GM12864 (cell line): ENCODE measurements at regions not wholly inside any gene's neighbourhood (a gene's known extent, or its start where the extent isn't known, plus 50 kb on each side); places are given as distances from the start of the nearest gene placed in this dataset.

Experiments
- DNase-seq: peaks from one replicate; pipeline ENCODE4 v3.0.0-alpha.2; 2011; ENCODE audit warnings: low read depth
- H3K4me3 ChIP-seq: 2 replicates; pipeline ENCODE4 v1.5.1; 2011; ENCODE audit warnings: mild to moderate bottlenecking, low read depth, low read length, control low read depth
- TF ChIP-seq, protein P1 (sequence below): IDR thresholded peaks from 2 replicates; pipeline ENCODE4 v1.5.1; 2011; ENCODE audit warnings: low read depth, mild to moderate bottlenecking, moderate library complexity, low read length, control low read depth, inconsistent platforms; ENCODE audit errors: missing control alignments

DNA sequence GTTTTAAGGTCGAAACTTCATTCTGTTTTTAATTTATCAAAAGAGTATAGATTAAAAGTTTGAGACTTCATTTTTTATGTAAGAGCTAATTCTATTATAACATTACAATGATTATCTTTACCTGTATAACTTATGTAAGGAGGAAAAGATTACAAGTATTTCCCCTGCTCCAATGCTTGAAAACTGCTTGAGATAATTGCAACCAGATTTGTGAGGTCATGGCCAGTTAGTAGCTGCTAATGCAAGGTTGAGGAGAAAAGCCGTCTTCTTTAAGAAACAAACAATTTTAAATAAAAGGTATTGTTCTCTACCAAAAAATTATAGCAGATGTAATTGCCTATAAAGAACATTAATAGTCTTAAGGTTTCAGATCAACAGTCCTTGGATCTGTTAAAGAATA lies 208.3 kb upstream of the UBE2E2 start:
- no peak for DNase-seq
- H3K4me3 ChIP-seq: no peak overlapping the region
- TF ChIP-seq, protein P1, sequence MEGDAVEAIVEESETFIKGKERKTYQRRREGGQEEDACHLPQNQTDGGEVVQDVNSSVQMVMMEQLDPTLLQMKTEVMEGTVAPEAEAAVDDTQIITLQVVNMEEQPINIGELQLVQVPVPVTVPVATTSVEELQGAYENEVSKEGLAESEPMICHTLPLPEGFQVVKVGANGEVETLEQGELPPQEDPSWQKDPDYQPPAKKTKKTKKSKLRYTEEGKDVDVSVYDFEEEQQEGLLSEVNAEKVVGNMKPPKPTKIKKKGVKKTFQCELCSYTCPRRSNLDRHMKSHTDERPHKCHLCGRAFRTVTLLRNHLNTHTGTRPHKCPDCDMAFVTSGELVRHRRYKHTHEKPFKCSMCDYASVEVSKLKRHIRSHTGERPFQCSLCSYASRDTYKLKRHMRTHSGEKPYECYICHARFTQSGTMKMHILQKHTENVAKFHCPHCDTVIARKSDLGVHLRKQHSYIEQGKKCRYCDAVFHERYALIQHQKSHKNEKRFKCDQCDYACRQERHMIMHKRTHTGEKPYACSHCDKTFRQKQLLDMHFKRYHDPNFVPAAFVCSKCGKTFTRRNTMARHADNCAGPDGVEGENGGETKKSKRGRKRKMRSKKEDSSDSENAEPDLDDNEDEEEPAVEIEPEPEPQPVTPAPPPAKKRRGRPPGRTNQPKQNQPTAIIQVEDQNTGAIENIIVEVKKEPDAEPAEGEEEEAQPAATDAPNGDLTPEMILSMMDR: no peak

DNA sequence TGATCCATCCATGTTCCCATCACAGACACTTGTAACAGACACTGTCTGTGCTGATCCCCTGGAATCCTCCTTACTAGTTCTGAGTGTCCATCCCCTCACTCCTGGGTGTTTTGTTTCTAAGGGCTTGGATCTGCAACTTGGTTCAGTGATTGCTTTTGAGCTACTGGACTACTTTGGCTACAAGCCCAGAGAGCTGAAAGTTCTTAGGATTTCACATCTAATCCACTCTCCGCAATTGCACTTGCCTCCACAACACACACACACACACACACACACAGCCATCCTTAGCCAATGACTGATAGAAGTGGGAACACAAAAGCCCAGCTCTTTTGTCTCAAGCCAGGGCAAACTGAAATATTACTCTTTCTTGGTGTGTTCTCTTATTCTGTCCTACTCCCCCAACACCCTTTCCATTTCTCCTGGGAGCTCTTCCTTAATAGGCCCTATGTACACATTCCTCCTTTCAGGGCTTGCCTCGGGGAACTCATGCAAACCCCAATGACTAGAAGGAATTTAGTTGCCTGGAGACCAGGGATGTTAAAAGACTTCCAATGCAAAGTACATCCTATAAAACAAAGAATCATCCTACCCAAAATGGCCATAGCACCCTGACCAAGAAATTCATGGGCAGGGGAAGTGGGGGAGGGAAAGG lies 206.1 kb upstream of the UBE2E2 start:
- no peak for DNase-seq
- no peak overlapping the region for H3K4me3 ChIP-seq
- TF ChIP-seq, protein P1: no peak

DNA sequence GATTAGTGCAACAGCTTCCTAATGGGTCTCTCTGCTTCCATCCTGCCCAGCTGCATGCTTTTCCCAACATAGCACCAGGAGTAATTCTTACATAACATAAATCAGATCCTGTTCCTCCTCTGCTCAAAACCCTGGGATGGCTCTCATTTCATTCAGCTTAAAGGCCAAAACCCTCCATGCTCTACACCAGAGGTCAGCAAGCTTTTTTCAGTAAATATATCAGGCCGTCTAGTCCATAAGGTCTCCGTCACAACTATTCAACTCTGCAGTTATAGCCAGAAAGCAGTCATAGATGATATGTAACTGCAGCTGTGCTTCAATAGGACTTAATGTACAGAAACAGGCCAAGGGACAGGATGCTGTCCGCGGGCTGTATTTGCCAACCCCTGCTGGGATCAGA lies 202.8 kb upstream of the UBE2E2 start:
- TF ChIP-seq, protein P1: no peak
- H3K4me3 ChIP-seq: no peak overlapping the region
- DNase-seq: no peak

DNA sequence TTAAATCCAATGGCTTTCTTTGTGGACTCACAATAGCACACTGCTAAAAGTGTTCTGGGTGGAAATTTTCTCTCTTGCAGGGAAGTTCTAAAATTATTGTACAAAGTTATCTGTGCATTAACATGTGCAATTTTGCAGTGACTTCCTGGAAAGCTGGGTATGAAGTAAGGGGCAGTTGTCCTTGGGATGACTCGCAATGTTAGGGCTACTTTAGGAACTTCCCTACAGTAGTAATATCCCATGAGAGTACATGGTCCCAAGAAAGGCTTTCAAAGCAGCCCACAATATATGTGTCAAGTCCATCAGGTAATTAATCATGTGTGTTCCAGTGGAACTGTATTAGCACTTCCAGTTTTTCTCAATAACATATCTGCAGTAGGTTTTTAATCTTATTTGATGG lies 201.0 kb upstream of the UBE2E2 start:
- no peak for DNase-seq
- no peak overlapping the region for H3K4me3 ChIP-seq
- TF ChIP-seq, protein P1: no peak

DNA sequence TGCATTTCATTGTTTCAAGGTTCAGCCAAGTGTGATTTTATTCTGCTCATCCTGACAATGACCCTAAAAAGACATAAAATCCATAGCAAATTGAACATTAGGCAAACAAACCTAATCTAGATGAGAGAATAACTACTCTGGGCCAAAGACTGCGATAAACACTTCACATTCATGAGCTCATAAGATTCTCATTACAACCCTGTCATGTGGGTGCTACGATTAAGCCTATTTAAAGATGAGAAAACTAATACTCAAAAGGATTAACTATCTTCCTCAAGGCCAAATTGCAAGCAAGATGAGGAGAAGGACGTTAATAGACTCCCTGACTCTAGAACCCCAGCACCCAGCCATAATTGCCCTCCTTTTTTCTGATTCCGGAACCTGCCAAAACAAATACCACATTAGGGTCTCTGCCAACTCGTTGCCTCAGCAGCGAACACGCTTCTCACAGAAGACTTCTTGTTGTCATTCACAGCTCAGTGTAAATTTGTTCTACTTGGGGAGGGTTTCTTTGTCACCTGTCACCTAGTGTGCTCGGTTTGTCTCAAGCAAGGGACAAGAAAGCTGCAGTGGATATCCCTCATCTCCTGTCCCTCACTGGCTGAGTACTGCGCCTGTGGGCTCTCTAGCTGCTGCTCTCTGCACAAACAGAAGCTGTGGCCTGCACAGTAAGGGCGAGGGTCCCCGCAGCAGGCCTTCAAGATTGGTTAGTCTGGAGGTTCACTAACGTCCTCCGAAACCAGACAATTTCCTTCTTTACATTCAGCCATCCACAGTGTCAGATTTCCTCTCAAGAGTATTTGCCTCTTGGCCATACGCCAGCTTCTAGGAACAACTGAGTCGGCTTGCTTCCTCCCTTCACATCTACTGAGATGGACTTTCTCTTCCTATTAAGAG lies 200.0 kb upstream of the UBE2E2 start:
- TF ChIP-seq, protein P1: no peak
- H3K4me3 ChIP-seq: no peak overlapping the region
- DNase-seq: no peak

DNA sequence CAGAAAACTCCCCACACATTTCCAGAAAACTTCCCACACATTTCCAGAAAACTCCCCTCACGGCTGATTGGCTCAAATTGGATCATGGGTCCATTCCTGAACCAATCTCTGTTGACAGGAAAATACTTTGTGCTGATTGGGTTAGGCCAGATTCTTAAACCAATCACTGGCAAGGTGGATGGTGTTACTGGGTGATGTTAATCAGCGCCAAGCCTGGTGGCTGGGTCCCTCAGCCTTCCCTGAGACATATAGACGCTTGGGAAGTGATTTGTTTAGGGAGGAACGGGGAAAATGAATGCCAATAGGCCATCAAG lies 199.4 kb upstream of the UBE2E2 start:
- TF ChIP-seq, protein P1: no peak
- no peak overlapping the region for H3K4me3 ChIP-seq
- no peak for DNase-seq
